Mesothelial cell of epicardium (in vitro differentiated cells): ENCODE measurements at regions not wholly inside any gene's neighbourhood (a gene's known extent, or its start where the extent isn't known, plus 50 kb on each side); places are given as distances from the start of the nearest gene placed in this dataset.

Experiments
- DNase-seq, 2 experiments: peaks; one replicate each; pipeline ENCODE4 v3.0.0; 2021; ENCODE audit warnings: low spot score in 2 of 2; ENCODE audit not compliant: unreplicated experiment in 2 of 2
- H3K27ac Mint-ChIP-seq: 2 replicates; pipeline ENCODE4 v1.8.0; 2021; ENCODE audit warnings: mixed read lengths
- H3K27me3 Mint-ChIP-seq: 2 replicates; pipeline ENCODE4 v1.8.0; 2021; ENCODE audit warnings: low read depth, mixed read lengths
- H3K36me3 Mint-ChIP-seq: 2 replicates; pipeline ENCODE4 v1.8.0; 2021; ENCODE audit warnings: mixed read lengths
- H3K4me1 Mint-ChIP-seq: 2 replicates; pipeline ENCODE4 v1.8.0; 2021; ENCODE audit warnings: mixed read lengths
- H3K4me3 Mint-ChIP-seq: 2 replicates; pipeline ENCODE4 v1.8.0; 2021; ENCODE audit warnings: mild to moderate bottlenecking, moderate library complexity, mixed read lengths
- H3K9me3 Mint-ChIP-seq: 2 replicates; pipeline ENCODE4 v1.8.0; 2021; ENCODE audit warnings: mixed read lengths
- CTCF ChIP-seq: fragments of 200-600 bp; sonication (generic); IDR thresholded peaks from one replicate; pipeline ENCODE4 v1.5.0; 2021; ENCODE audit warnings: antibody characterized with exemption; ENCODE audit not compliant: unreplicated experiment

GRCh38 chr6:2531426-2532215, 219.1 kb downstream of the MYLK4 start:
- Mint-ChIP-seq H3K36me3 (no peaks in the 10 kb centered on the region), H3K4me1 (peaks cover 11% of the 10 kb centered on the region), H3K9me3 (peaks cover 9% of the 10 kb centered on the region), H3K27me3 (peaks cover 10% of the 10 kb centered on the region), H3K27ac (no peak overlapping the region), H3K4me3 (no peak overlapping the region)
- DNase-seq, result no peak
- TF ChIP-seq CTCF, result no peak

GRCh38 chr6:2529211-2529719, 221.5 kb downstream of the MYLK4 start:
- Mint-ChIP-seq H3K36me3 (peaks cover 2% of the 10 kb centered on the region), H3K27ac (no peak overlapping the region), H3K4me1 (peaks cover 12% of the 10 kb centered on the region), H3K27me3 (peaks cover 2% of the 10 kb centered on the region), H3K4me3 (no peak overlapping the region), H3K9me3 (peaks cover 10% of the 10 kb centered on the region)
- no peak for DNase-seq
- no peak for TF ChIP-seq CTCF

- Mint-ChIP-seq H3K9me3 (peaks cover 19% of the 10 kb centered on the region), H3K27ac (no peak overlapping the region), H3K4me3 (no peak overlapping the region), H3K4me1 (peaks cover 12% of the 10 kb centered on the region), H3K36me3 (peaks cover 3% of the 10 kb centered on the region), H3K27me3 (no peaks in the 10 kb centered on the region)
- no peak for DNase-seq
- TF ChIP-seq CTCF, result no peak
Observed at GRCh38 chr6:2528156-2528555, 222.6 kb downstream of the MYLK4 start.

- no peak overlapping the region for H3K27ac Mint-ChIP-seq
Observed at GRCh38 chr6:2526766-2527165, 224.0 kb downstream of the MYLK4 start.

GRCh38 chr6:2524090-2524489, 226.6 kb downstream of the MYLK4 start:
- DNase-seq, result no peak
- peaks cover 20% of the 10 kb centered on the region for H3K4me1 Mint-ChIP-seq
- H3K27me3 Mint-ChIP-seq, result no peaks in the 10 kb centered on the region
- peaks cover 24% of the 10 kb centered on the region for H3K9me3 Mint-ChIP-seq
- no peak overlapping the region for H3K27ac Mint-ChIP-seq
- peaks cover 3% of the 10 kb centered on the region for H3K36me3 Mint-ChIP-seq
- no peak for TF ChIP-seq CTCF
- H3K4me3 Mint-ChIP-seq, result no peak overlapping the region

More at GRCh38 chr6:2526766-2527165, 224.0 kb downstream of the MYLK4 start:
- H3K9me3 Mint-ChIP-seq, result peaks cover 18% of the 10 kb centered on the region
- no peak for DNase-seq
- no peak for TF ChIP-seq CTCF
- no peaks in the 10 kb centered on the region for H3K27me3 Mint-ChIP-seq
- peaks cover 20% of the 10 kb centered on the region for H3K4me1 Mint-ChIP-seq
- no peak overlapping the region for H3K4me3 Mint-ChIP-seq
- peaks cover 3% of the 10 kb centered on the region for H3K36me3 Mint-ChIP-seq
